ENCODE measurements at regions not wholly inside any gene's neighbourhood (a gene's known extent, or its start where the extent isn't known, plus 50 kb on each side); places are given as distances from the start of the nearest gene placed in this dataset.

DNA sequence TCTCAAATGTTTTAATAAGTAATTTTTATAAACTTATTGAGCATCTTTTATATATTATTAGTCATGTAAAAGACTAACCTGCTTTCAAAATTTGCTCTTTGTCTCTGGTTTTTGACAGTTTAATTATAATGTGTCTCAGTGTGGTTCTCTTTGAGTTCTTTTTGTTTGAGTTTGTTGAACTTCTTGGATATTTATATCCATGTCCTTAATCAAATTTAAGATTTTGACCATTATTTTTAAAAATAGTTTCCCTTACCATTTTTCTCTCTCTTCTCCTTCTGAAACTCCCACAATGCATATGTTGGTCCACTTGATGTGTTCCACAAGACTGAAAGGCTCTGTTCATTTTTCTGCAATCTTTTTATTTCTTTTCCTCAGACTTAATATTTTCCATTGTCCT, 366.1 kb upstream of the GOLIM4 start:
- Mint-ChIP-seq H3K4me3 (no peak overlapping the region), H3K27me3 (ENCODE audit: low read depth) (no peaks in the 10 kb centered on the region), H3K4me1 (peaks cover 12% of the 10 kb centered on the region), H3K9me3 (peaks cover 27% of the 10 kb centered on the region), H3K36me3 (peaks cover 20% of the 10 kb centered on the region), H3K27ac (no peak overlapping the region)
- CTCF ChIA-PET = no interaction called here
- no peak for TF ChIP-seq NR3C1 (CRISPR knock-in tag; conservative IDR thresholded peaks at IDR 0.05; ENCODE audit: low read depth)
- TF ChIP-seq ELF4 (CRISPR knock-in tag; IDR thresholded peaks at IDR 0.05; ENCODE audit: low read depth) = no peak
- TF ChIP-seq, protein P1, sequence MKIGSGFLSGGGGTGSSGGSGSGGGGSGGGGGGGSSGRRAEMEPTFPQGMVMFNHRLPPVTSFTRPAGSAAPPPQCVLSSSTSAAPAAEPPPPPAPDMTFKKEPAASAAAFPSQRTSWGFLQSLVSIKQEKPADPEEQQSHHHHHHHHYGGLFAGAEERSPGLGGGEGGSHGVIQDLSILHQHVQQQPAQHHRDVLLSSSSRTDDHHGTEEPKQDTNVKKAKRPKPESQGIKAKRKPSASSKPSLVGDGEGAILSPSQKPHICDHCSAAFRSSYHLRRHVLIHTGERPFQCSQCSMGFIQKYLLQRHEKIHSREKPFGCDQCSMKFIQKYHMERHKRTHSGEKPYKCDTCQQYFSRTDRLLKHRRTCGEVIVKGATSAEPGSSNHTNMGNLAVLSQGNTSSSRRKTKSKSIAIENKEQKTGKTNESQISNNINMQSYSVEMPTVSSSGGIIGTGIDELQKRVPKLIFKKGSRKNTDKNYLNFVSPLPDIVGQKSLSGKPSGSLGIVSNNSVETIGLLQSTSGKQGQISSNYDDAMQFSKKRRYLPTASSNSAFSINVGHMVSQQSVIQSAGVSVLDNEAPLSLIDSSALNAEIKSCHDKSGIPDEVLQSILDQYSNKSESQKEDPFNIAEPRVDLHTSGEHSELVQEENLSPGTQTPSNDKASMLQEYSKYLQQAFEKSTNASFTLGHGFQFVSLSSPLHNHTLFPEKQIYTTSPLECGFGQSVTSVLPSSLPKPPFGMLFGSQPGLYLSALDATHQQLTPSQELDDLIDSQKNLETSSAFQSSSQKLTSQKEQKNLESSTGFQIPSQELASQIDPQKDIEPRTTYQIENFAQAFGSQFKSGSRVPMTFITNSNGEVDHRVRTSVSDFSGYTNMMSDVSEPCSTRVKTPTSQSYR (CRISPR knock-in tag; IDR thresholded peaks at IDR 0.05) = no peak
- TF ChIP-seq, protein P2, sequence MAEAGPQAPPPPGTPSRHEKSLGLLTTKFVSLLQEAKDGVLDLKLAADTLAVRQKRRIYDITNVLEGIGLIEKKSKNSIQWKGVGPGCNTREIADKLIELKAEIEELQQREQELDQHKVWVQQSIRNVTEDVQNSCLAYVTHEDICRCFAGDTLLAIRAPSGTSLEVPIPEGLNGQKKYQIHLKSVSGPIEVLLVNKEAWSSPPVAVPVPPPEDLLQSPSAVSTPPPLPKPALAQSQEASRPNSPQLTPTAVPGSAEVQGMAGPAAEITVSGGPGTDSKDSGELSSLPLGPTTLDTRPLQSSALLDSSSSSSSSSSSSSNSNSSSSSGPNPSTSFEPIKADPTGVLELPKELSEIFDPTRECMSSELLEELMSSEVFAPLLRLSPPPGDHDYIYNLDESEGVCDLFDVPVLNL (CRISPR knock-in tag; IDR thresholded peaks at IDR 0.05; ENCODE audit: borderline replicate concordance, low read depth) = no peak
- TF ChIP-seq, protein P3, sequence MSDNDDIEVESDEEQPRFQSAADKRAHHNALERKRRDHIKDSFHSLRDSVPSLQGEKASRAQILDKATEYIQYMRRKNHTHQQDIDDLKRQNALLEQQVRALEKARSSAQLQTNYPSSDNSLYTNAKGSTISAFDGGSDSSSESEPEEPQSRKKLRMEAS (CRISPR knock-in tag; IDR thresholded peaks at IDR 0.05) = no peak
- TF ChIP-seq, protein P4, sequence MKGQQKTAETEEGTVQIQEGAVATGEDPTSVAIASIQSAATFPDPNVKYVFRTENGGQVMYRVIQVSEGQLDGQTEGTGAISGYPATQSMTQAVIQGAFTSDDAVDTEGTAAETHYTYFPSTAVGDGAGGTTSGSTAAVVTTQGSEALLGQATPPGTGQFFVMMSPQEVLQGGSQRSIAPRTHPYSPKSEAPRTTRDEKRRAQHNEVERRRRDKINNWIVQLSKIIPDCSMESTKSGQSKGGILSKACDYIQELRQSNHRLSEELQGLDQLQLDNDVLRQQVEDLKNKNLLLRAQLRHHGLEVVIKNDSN (CRISPR knock-in tag; IDR thresholded peaks at IDR 0.05) = no peak
- TF ChIP-seq, protein P5, sequence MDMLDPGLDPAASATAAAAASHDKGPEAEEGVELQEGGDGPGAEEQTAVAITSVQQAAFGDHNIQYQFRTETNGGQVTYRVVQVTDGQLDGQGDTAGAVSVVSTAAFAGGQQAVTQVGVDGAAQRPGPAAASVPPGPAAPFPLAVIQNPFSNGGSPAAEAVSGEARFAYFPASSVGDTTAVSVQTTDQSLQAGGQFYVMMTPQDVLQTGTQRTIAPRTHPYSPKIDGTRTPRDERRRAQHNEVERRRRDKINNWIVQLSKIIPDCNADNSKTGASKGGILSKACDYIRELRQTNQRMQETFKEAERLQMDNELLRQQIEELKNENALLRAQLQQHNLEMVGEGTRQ (CRISPR knock-in tag; IDR thresholded peaks at IDR 0.05) = no peak
- TF ChIP-seq KAT7 (CRISPR knock-in tag; IDR thresholded peaks at IDR 0.05; ENCODE audit: borderline replicate concordance) = no peak
- no peak for TF ChIP-seq ETV6 (CRISPR knock-in tag; IDR thresholded peaks at IDR 0.05)
- TF ChIP-seq ZBTB21 (CRISPR knock-in tag; IDR thresholded peaks at IDR 0.05; ENCODE audit: borderline replicate concordance) = no peak
- no peak for ATAC-seq
- POLR2A ChIA-PET = no interaction called here
- no peak for DNase-seq (ENCODE audit: low spot score)

DNA sequence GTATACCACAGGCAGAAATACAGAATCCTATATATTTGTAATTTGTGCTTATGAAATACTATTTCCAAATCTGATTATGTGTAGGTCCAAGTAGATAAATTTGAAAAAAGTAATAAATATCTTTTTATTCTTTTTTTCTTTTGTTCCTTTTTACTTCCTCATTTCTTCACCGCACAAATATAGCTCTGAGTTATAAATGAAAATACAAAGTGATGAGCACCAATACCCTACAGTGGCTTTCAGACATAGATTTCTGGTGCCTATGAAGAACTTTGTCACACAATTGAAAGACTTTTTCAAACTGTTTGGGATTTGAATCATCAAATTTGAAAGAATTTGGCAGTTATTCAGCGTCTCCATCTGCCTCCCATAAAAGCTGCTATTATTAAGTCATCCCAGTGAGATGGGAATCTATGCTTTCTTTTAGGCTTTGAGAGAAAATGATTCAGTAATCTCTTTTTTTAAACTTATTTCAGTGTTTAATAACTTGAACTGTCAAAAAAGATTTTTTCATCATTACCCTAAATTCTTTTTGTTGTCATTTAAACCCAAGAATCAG, 363.6 kb upstream of the GOLIM4 start:
- ChIA-PET CTCF (no interaction called here), POLR2A (no interaction called here)
- H3K9me3 Mint-ChIP-seq = peaks cover 20% of the 10 kb centered on the region
- DNase-seq (ENCODE audit: low spot score) (no peak), ATAC-seq (no peak)
- no peak overlapping the region for H3K27ac Mint-ChIP-seq
- H3K4me1 Mint-ChIP-seq = peaks cover 14% of the 10 kb centered on the region
- H3K36me3 Mint-ChIP-seq = peaks cover 14% of the 10 kb centered on the region
- H3K4me3 Mint-ChIP-seq = no peak overlapping the region
- H3K27me3 Mint-ChIP-seq (ENCODE audit: low read depth) = no peaks in the 10 kb centered on the region
- no peak for TF ChIP-seq FOXK1 (CRISPR knock-in tag; IDR thresholded peaks at IDR 0.05)
- TF ChIP-seq, protein P6, sequence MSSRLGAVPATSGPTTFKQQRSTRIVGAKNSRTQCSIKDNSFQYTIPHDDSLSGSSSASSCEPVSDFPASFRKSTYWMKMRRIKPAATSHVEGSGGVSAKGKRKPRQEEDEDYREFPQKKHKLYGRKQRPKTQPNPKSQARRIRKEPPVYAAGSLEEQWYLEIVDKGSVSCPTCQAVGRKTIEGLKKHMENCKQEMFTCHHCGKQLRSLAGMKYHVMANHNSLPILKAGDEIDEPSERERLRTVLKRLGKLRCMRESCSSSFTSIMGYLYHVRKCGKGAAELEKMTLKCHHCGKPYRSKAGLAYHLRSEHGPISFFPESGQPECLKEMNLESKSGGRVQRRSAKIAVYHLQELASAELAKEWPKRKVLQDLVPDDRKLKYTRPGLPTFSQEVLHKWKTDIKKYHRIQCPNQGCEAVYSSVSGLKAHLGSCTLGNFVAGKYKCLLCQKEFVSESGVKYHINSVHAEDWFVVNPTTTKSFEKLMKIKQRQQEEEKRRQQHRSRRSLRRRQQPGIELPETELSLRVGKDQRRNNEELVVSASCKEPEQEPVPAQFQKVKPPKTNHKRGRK (CRISPR knock-in tag; IDR thresholded peaks at IDR 0.05; ENCODE audit: borderline replicate concordance) = no peak
- no peak for TF ChIP-seq OVOL2 (CRISPR knock-in tag; IDR thresholded peaks at IDR 0.05; ENCODE audit: borderline replicate concordance)
- TF ChIP-seq, protein P7, sequence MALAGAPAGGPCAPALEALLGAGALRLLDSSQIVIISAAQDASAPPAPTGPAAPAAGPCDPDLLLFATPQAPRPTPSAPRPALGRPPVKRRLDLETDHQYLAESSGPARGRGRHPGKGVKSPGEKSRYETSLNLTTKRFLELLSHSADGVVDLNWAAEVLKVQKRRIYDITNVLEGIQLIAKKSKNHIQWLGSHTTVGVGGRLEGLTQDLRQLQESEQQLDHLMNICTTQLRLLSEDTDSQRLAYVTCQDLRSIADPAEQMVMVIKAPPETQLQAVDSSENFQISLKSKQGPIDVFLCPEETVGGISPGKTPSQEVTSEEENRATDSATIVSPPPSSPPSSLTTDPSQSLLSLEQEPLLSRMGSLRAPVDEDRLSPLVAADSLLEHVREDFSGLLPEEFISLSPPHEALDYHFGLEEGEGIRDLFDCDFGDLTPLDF (CRISPR knock-in tag; IDR thresholded peaks at IDR 0.05) = no peak
- TF ChIP-seq CBFB (CRISPR knock-in tag; IDR thresholded peaks at IDR 0.05; ENCODE audit: low read depth) = no peak
- TF ChIP-seq, protein P5 (CRISPR knock-in tag; IDR thresholded peaks at IDR 0.05) = no peak
- TF ChIP-seq ETV6 (CRISPR knock-in tag; IDR thresholded peaks at IDR 0.05) = no peak
- TF ChIP-seq ZNF232 (CRISPR knock-in tag; IDR thresholded peaks at IDR 0.05) = no peak
- no peak for TF ChIP-seq ZNF219 (CRISPR knock-in tag; IDR thresholded peaks at IDR 0.05; ENCODE audit: borderline replicate concordance)
- TF ChIP-seq RELA (CRISPR knock-in tag; IDR thresholded peaks at IDR 0.05; ENCODE audit: borderline replicate concordance) = no peak
- TF ChIP-seq SP1 (CRISPR knock-in tag; conservative IDR thresholded peaks at IDR 0.05) = no peak
- no peak for TF ChIP-seq EMX1 (CRISPR knock-in tag; IDR thresholded peaks at IDR 0.05)
